Activated CD4-positive, alpha-beta T cell treated with anti-CD3 and anti-CD28 coated beads, Interleukin-2, Interleukin-6, amounts not matched to agents 100 ng/mL and 50 ng/mL, durations not matched to agents 16 hours and 8 hours (primary cell): ENCODE measurements at regions not wholly inside any gene's neighbourhood (a gene's known extent, or its start where the extent isn't known, plus 50 kb on each side); places are given as distances from the start of the nearest gene placed in this dataset.

Source experiments
- DNase-seq: peaks from one replicate; pipeline ENCODE4 v3.0.0-alpha.2; 2020

- no peak for DNase-seq
These were observed 72.4 kb upstream of the TAC1 start for GRCh38 chr7:97659363-97660045.

GRCh38 chr7:97667359-97667758, 64.5 kb upstream of the TAC1 start:
- DNase-seq = no peak

- no peak for DNase-seq
These were observed 60.3 kb upstream of the TAC1 start for GRCh38 chr7:97671571-97671970.

- no peak for DNase-seq
These were observed 51.3 kb upstream of the TAC1 start for GRCh38 chr7:97680622-97681021.
